AG04450 (cell line): ENCODE measurements at regions not wholly inside any gene's neighbourhood (a gene's known extent, or its start where the extent isn't known, plus 50 kb on each side); places are given as distances from the start of the nearest gene placed in this dataset.

Experiments used
- CTCF ChIA-PET: fragments of 300-600, 350-600 bp; formaldehyde crosslinking; extraction: SDS; loops from one replicate; lab custom pipeline; 2022; ENCODE audit warnings: antibody characterized with exemption, inconsistent platforms; lab: Charles Lee
- POLR2A ChIA-PET: fragments of 350-600 bp; formaldehyde crosslinking; extraction: SDS; loops from one replicate; lab custom pipeline; 2021; ENCODE audit warnings: antibody characterized with exemption, inconsistent platforms; lab: Yijun Ruan, JAX
- DNase-seq: peaks from one replicate; pipeline ENCODE4 v3.0.0-alpha.2; 2011; ENCODE audit warnings: low read depth, low spot score
- H3K27ac ChIP-seq: one replicate; pipeline ENCODE4 v1.5.1; 2012; ENCODE audit warnings: low read depth, low read length, control low read depth
- H3K27me3 ChIP-seq: one replicate; pipeline ENCODE4 v1.6.0; 2012; ENCODE audit warnings: low read length; ENCODE audit not compliant: control insufficient read depth, insufficient read depth
- H3K4me3 ChIP-seq: 2 replicates; pipeline ENCODE4 v1.5.1; 2011; ENCODE audit warnings: mild to moderate bottlenecking, low read depth, low read length, control low read depth
- H3K9me3 ChIP-seq: 2 replicates; pipeline ENCODE4 v1.5.1; 2012; ENCODE audit warnings: low read length; ENCODE audit not compliant: control insufficient read depth, insufficient read depth
- TF ChIP-seq, protein P1 (sequence below): IDR thresholded peaks from 2 replicates; pipeline ENCODE4 v1.5.1; 2011; ENCODE audit warnings: low read depth, low read length, control low read depth, inconsistent platforms

DNA sequence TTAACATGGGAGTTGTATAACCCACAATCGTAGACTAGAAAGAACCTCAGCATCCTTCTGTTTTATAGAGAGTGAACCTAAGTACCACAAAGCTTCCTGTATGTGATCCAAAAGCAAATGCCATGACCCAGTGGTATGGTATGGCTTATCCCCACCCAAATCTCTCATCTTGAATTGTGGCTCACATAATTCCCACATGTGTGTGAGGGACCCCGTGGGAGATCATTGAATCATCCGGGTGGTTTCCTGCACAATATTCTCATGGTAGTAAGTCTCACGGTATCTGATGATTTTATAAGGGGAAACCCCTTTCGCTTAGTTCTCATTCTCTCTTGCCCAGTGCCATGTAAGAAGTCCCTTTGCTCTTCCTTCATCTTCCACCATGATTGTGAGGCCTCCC, 587.9 kb downstream of the LMO7 start:
- CTCF ChIA-PET: no interaction called here

GRCh38 chr13:76223565-76223964, 587.4 kb downstream of the LMO7 start:
- DNase-seq: no peak
- ChIA-PET POLR2A (no interaction called here), CTCF (no interaction called here)
- Histone ChIP-seq H3K27me3 (no peaks in the 10 kb centered on the region), H3K27ac (no peak overlapping the region), H3K9me3 (no peaks in the 10 kb centered on the region), H3K4me3 (no peak overlapping the region)
- TF ChIP-seq, protein P1, sequence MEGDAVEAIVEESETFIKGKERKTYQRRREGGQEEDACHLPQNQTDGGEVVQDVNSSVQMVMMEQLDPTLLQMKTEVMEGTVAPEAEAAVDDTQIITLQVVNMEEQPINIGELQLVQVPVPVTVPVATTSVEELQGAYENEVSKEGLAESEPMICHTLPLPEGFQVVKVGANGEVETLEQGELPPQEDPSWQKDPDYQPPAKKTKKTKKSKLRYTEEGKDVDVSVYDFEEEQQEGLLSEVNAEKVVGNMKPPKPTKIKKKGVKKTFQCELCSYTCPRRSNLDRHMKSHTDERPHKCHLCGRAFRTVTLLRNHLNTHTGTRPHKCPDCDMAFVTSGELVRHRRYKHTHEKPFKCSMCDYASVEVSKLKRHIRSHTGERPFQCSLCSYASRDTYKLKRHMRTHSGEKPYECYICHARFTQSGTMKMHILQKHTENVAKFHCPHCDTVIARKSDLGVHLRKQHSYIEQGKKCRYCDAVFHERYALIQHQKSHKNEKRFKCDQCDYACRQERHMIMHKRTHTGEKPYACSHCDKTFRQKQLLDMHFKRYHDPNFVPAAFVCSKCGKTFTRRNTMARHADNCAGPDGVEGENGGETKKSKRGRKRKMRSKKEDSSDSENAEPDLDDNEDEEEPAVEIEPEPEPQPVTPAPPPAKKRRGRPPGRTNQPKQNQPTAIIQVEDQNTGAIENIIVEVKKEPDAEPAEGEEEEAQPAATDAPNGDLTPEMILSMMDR: no peak

More for the DNA sequence above, 587.9 kb downstream of the LMO7 start:
- POLR2A ChIA-PET: no interaction called here
- Histone ChIP-seq H3K27me3 (no peaks in the 10 kb centered on the region), H3K9me3 (no peaks in the 10 kb centered on the region), H3K27ac (no peak overlapping the region), H3K4me3 (no peak overlapping the region)
- TF ChIP-seq, protein P1: no peak
- DNase-seq: no peak

DNA sequence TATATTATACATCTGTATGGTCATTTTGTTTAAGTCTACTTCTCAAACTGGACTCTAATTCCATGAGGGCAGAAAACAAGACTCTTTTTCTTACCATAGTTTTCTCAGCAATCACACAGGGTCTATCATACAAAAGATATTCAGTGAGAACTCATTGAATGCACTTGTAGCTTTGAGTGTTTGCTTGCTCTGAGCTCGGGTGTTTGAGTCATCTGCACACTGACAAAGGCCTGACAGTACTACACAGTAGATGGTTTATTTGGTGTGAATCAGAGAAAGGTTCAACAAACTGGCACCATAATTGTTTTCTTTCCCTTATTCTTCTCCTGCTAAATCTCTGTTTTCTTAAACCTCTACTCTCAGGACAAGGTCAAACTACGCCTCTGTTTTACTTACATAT, 586.4 kb downstream of the LMO7 start:
- POLR2A ChIA-PET: no interaction called here
- no peak overlapping the region for H3K27ac ChIP-seq
- no peaks in the 10 kb centered on the region for H3K9me3 ChIP-seq
- H3K27me3 ChIP-seq: no peaks in the 10 kb centered on the region
- CTCF ChIA-PET: no interaction called here
- no peak overlapping the region for H3K4me3 ChIP-seq
- no peak for DNase-seq
- TF ChIP-seq, protein P1: no peak

DNA sequence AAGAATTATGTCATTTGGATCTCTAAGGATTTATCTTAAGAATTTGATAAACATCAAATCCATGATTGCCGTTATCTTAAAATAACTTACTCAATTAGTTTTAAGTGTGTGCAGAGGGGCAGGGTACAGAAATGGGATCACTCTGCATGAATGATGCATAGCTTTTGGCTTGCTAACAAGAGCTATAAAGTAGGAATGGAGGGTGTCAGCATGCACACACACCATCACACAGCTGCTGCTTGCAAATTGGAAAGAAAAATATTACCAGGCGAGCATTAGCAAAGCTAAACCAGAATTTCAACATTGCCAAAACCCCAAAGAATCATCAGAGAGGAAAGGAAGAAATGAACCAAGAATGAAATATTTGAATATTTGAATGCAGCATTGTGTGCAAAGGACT, 580.6 kb downstream of the LMO7 start:
- Histone ChIP-seq H3K27me3 (no peaks in the 10 kb centered on the region), H3K9me3 (no peaks in the 10 kb centered on the region), H3K4me3 (no peak overlapping the region), H3K27ac (no peak overlapping the region)
- TF ChIP-seq, protein P1: no peak
- POLR2A ChIA-PET: no interaction called here
- DNase-seq: no peak
- CTCF ChIA-PET: no interaction called here

GRCh38 chr13:76214001-76214400, 577.9 kb downstream of the LMO7 start:
- no peak overlapping the region for H3K27ac ChIP-seq
- no peak overlapping the region for H3K4me3 ChIP-seq
- ChIA-PET POLR2A (no interaction called here), CTCF (no interaction called here)
- TF ChIP-seq, protein P1: no peak
- H3K27me3 ChIP-seq: no peaks in the 10 kb centered on the region
- no peak for DNase-seq
- no peaks in the 10 kb centered on the region for H3K9me3 ChIP-seq
